ENCODE measurements at regions not wholly inside any gene's neighbourhood (a gene's known extent, or its start where the extent isn't known, plus 50 kb on each side); places are given as distances from the start of the nearest gene placed in this dataset.
"Not testable (repeated sequence)": the region's sequence is repeated elsewhere in the genome, so short reads cannot be mapped to it uniquely, and the experiment has no call there.

- no peak for DNase-seq (ENCODE audit: low spot score)
Observed at GRCh38 chr21:25487046-25487594, 120.2 kb downstream of the MRPL39 start.

- DNase-seq (ENCODE audit: low spot score) = no peak
Observed at GRCh38 chr21:25485914-25486313, 121.4 kb downstream of the MRPL39 start.

GRCh38 chr21:25467896-25468295, 139.4 kb downstream of the MRPL39 start:
- no peak for DNase-seq (ENCODE audit: low spot score)

DNA sequence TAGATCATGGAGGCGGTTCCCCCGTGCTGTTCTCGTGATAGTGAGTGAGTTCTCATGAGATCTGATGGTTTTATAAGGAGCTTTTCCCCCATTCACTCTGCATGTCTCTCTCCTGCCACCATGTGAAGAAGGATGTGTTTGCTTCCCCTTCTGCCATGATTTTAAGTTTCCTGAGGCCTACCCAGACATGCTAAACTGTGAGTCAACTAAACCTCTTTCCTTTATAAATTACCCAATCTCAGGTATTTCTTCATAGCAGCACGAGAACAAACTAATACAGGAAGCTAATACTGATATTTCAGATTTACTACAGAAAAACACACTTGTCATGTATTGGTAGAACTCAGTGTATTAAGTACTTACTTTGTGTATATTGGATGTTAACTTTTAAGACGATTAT, 140.2 kb downstream of the MRPL39 start:
- DNase-seq (ENCODE audit: low spot score) = not testable (repeated sequence)

GRCh38 chr21:25466470-25466869, 140.8 kb downstream of the MRPL39 start:
- DNase-seq (ENCODE audit: low spot score) = no peak

DNA sequence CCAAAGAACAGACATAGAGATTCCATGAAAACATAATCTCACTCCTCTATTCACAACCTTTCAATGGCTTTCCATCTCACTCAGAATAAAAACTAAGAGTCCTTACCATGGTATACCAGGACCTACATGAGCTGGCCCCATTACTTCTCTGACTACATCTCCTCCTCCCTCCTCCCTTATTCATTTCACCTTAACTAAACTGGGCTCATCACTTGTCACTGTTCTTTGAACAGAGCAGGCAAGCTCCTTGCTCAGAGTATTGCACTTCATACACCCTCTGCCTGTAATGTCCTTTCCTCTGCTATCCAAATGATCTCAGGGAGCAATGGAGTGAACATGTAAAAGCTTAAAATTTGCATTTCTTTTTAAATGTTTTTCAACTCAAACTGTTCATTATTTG, 142.0 kb downstream of the MRPL39 start:
- no peak for DNase-seq (ENCODE audit: low spot score)

DNA sequence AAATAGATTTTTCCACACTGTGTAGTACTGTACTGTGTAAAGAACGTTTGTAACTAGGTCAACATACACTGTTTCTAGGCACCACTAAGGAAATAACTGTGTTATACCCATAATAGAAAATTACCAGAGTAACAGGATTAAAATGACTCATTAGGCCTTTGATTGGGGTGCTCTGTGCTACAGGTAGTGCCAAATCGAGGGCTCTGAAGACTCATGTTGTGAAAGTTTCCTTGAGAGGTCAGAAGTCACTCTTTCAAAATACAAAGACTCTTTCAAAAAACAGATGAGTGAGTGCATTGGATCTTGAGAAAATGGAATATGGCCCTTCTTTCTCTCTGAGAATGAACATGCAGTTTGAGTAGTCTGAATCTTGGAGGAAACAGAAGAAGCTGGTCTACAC, 143.0 kb downstream of the MRPL39 start:
- no peak for DNase-seq (ENCODE audit: low spot score)

DNA sequence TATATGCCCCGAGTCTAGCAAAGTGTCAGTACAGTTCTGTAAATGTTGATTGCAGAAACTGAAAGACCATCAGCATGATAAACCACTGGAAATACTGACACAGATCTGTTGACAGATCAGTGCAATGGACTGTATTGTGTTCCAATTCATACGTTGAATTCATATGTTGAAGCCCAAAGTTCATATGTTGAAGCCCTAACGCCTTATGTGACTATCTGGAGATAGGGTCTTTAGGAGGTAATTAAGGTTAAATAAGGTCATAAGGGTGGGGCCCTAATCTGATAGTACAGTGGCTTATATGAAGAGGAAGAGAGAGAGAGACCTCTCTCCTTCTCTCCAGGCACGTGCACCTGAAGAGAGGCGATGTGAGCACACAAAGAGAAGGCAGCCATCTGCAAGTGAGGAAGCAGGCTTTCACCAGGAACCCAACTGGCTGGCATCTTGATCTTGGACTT, 144.7 kb downstream of the MRPL39 start:
- DNase-seq (ENCODE audit: low spot score) = no peak

DNA sequence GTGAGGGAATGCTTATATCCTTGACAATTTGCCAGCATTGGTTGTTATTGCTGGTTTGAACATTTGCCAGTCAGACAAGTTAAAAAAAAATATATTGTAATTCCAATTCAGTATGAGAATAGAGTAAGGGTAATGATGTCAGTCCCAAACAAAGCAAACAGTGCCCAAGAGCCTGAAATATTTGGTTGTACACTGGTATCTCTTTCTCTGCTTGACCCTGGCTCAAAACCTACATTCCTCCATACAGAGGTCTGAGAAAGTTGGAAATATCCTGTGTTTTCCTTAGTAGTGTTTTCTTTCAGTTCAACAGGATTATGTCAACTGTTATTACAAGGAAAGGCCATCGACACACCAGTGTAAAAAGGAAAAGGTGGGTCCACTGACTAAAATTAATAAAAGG, 145.6 kb downstream of the MRPL39 start:
- no peak for DNase-seq (ENCODE audit: low spot score)

DNA sequence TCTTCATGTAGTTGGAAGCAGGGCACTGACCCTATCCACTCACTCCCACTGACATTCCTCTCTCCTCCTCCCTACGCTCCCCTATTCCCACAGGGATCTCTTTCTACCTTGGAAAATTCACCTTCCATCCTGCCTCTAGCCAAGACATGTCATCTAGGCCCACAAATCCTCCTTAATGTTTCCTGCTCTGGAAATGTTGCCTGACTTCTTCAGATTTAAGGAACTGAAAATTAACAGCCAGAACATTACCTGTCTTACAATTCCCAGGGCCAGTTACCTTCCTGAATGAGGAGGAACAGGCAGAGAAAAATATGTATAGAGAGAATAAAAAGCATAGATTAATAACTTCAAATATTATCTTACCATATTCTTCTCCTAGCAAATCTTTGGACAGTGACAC, 147.3 kb downstream of the MRPL39 start:
- DNase-seq (ENCODE audit: low spot score) = no peak

DNA sequence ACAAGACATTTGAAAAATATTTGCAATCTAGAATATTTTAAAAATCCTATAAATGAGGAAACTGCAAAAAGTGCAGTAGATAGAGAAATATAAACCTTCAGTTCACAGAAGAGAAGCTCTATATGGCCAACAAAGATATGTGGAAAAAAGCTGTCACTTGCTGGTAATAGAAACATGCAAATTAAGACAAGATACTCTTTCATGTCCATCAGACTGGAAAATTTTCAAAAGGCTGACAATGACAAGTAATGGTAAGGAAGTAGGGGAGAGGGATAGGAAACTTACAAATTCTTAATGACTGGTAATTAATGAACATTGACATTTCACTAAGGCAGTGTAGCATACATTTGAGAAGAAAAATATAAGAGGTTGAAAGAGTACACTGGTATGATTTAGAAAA, 147.9 kb downstream of the MRPL39 start:
- DNase-seq (ENCODE audit: low spot score) = no peak

DNA sequence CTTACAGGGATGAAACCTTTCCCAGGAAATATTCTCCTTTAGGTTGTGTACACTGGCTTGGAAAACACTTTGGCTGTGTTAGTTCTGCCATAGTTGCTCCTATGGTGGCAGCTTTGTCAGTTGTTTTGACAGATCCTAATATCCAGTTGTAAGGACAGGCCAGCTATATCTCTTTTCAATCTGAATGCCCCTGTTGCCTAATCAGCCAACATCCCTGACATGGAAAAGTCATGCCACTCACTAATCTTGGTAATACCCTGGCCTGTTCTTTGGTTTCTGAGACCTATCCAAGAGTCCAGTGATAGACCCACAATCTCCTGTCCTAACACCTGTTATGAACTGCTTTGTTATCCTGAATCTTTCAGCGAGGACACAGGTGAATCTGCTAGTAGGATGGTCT, 148.8 kb downstream of the MRPL39 start:
- DNase-seq (ENCODE audit: low spot score) = no peak

DNA sequence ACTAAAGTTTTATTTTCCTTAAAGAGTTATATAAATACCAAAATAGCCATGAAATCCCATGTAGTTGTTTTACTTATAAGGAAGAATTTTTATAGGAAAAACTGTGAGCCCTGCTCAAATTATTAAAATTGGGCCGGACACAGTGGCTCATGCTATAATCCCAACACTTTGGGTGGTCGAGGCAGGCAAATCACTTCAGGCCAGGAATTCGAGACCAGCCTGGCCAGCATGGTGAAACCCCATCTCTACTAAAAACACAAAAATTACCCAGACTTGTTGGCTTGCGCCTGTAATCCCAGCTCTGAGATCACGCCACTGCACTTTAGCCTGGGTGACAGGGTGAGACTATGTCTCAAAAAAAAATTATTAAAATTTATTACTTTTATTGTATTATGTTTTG, 149.3 kb downstream of the MRPL39 start:
- no peak for DNase-seq (ENCODE audit: low spot score)

DNA sequence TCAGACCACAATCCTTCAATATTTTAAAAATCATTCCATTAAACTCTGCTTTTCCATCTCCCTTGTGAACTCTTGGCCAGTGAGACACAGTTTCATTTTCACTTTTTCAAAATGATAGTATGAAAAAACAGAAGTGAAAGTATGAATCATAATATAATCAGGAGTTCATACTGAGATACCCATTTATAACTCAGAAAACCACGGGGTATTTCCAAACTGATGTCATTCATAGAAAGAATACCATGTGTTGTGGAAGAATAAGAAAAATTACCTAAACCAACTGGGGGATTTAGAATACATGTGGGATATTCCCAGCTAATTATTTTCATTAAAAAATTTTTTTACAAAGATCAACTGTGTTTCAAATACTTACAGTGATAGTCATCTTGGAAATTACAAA, 149.9 kb downstream of the MRPL39 start:
- no peak for DNase-seq (ENCODE audit: low spot score)

DNA sequence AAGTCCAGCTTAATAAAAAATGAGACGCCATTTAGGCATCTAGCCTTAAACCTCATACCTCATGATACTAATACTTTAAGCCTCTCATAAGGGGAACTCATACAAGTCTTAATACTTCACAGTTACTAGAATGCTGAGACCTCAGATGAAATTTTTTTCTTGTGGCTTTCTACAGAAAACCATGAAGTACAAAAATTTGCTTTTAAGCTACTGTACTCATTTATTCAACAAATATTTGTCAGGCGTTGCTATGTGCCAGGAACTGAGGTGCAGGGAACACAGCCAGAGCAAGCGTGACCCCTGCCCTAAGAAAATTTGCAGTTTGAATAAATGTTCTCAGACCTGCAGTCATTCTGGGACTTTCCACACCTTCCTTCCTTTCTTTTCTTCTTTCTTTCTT, 150.6 kb downstream of the MRPL39 start:
- no peak for DNase-seq (ENCODE audit: low spot score)

- DNase-seq (ENCODE audit: low spot score) = no peak
Observed at GRCh38 chr21:25453524-25453923, 153.8 kb downstream of the MRPL39 start.

GRCh38 chr21:25449950-25450349, 157.3 kb downstream of the MRPL39 start:
- no peak for DNase-seq (ENCODE audit: low spot score)

DNA sequence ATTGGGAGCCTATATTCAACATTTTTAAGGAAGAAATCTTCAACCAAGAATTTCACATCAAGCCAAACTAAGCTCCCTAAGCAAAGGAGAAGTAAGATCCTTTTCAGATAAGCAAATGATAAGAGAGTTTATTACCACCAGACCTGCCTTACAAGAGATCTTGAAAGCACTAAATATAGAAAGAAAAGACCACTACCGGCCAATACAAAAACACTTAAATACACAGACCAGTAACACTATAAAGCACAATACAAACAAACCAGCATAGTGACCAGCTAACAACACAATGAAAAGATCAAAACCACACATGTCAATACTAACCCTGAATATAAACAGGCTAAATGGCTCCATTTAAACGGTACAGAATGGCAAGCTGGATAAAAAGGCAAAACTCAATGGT, 165.4 kb downstream of the MRPL39 start:
- DNase-seq (ENCODE audit: low spot score) = no peak

GRCh38 chr21:25437465-25437864, 169.8 kb downstream of the MRPL39 start:
- DNase-seq (ENCODE audit: low spot score) = not testable (repeated sequence)

- DNase-seq (ENCODE audit: low spot score) = no peak
Observed at GRCh38 chr21:25428537-25428936, 178.7 kb downstream of the MRPL39 start.

GRCh38 chr21:25427828-25428227, 179.5 kb downstream of the MRPL39 start:
- DNase-seq (ENCODE audit: low spot score) = no peak

DNA sequence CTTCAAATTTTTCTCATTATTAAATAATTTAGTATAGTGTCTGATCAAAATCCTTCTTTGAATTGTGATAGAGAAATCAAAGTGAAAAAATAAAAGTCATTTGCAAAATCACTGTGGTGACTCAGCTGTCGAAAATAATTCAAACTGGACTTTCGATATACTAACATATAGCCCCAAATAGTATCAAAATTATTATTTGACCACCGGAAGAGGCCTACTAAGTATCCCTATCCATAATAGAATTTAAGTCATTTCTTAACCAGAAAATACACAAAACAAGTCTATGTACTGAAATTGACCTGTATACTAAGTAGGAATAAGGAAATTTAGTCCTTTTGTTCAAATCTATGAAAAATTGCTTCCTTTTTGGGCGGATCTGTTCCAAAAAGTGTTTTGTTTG, 180.7 kb downstream of the MRPL39 start:
- no peak for DNase-seq (ENCODE audit: low spot score)

- no peak for DNase-seq (ENCODE audit: low spot score)
Observed at GRCh38 chr21:25425156-25425555, 182.1 kb downstream of the MRPL39 start.

- DNase-seq (ENCODE audit: low spot score) = no peak
Observed at GRCh38 chr21:25424634-25425033, 182.6 kb downstream of the MRPL39 start.

GRCh38 chr21:25424048-25424447, 183.2 kb downstream of the MRPL39 start:
- DNase-seq (ENCODE audit: low spot score) = no peak
